HG02642 (cell line): ENCODE measurements at regions not wholly inside any gene's neighbourhood (a gene's known extent, or its start where the extent isn't known, plus 50 kb on each side); places are given as distances from the start of the nearest gene placed in this dataset.

Experiments
- ATAC-seq: cut with Tn5 transposase; IDR thresholded peaks from one replicate; pipeline ENCODE4 v1.9.1; 2021; ENCODE audit warnings: mild to moderate bottlenecking; ENCODE audit not compliant: unreplicated experiment, poor library complexity

DNA sequence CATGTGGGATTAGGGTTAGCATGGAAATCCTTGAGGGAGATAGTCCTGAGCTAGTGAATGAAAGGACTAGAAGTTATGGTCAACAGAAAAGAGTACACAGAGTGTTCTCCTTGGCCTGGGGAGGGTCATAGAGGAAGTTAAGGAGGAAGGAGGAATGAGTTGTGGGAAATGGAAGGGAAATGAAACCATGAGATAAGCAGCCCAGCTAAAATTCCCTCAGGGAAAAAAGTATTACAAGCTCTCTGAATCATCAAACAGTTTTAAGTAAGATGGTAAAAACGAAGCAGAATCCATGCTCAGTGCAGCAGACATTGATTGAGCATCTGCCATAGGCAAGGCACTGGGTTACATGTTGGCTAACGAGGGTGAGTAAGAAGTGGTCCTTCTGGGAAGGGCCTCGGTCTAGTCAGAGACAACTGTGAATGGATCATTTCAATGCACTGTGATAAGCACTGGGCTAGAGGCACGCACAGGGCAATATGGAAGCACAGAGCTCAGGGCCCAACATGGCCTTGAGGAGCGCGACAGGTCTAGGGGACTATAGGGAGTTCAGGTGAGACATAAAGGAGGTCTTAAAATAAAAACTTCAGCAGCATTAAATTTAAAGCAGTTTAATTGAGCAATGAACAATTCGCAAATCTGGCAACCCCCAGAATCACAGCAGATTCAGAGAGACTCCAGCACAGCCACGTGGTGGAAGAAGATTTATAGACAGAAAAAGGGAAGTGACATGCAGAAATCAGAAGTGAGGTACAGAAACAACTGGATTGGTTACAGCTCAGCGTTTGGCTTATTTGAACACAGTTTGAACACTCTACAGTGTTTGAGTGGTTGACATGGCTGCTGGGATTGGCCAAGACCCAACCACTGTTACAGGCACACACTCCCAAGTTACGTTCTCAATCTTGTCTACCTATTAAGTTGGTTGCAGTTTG lies 219.5 kb downstream of the HLX start:
- ATAC-seq: no peak

DNA sequence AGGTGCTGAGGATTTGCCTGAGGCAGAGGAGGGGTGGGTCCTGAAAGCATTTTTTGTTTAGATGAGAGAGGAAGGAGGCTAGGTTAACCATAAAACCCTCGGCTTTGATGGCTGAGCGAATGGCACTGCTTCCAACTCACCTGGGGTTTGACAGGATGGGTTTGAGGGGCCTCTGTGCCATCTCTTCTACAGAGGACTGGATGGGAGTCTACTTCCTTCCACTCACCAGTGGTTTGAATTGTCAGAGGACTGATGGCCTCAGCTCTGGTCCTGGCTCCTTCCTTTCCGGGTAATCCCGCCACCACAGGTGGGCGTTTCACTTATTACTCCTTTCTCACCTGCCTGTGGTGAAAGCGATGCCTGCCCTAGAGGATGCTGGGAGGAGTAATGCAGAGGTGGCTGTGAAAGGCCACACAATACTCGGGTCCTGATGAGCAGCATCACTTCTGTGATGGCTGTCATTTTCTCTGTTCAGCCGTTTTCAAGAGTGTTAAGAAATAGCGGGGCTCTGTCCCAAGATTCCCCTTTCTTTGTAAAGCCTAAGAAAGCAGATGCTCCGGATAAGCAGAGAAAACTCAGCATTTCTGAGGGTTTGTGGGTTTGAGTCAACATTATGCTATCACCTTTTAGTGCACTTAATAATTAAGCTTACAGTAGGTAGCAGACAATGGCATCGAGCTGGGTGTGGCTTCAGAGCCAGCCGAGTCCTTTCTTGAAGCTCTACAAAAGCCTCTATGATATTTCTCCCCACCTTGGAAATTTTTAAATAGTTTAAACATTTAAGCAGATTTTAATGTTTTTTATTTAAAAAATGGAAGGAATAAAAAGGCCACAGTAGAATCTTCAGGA lies 220.7 kb downstream of the HLX start:
- no peak for ATAC-seq

DNA sequence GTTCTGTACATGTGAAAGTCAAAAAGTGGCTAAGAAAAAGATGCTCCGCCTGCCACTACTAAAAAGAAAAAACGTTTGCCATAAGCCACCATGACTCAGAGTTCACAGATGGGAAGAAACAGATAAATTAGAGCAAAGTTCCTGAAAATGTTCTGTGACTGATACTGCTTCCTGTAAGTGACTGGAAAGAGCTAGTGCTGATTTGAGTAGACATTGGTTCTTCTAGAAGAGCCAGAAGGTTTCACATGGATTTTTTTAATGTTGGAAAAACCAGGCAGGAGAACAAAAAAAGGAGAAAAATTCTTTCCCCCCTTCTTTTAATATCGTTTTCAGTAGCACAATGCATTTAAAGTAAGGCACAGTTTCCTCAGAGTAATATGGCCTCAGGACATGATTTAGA lies 221.4 kb downstream of the HLX start:
- ATAC-seq: no peak

DNA sequence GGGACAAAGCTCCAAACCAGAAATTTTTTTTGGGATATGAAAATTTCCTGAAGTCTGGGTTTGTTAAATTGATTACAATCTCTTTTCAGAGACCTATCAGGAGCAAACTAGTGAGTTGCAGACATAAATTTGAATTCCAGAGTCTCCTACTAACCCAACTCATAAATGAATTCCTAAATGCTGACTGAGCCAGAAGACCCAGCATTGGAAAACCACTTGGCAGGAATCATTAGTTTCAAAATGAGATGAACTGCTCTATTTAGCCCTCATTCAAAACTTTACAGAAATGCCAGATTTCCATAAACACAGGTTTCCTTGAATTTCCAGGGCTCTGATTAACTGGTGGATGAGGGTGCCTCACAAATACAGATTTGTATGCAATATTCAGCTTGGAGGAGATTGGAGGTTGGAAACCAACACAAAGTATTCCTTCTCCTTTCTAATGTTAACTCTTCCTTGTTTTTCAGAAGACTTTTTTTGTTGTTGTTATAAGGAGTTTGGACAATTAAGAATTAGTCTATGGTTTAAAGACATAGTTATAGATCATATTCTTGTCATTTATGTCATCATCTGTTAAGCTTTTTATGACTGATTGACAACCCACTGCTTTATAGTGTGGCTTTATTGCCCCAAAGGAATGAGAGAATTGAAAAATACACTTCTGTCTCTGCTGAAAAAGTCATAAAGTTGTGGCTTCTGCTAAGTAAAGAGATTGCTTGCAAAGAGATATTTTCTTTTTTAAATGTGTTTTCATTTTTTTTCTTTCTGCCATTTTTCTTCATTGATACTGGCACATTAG lies 222.8 kb downstream of the HLX start:
- no peak for ATAC-seq

DNA sequence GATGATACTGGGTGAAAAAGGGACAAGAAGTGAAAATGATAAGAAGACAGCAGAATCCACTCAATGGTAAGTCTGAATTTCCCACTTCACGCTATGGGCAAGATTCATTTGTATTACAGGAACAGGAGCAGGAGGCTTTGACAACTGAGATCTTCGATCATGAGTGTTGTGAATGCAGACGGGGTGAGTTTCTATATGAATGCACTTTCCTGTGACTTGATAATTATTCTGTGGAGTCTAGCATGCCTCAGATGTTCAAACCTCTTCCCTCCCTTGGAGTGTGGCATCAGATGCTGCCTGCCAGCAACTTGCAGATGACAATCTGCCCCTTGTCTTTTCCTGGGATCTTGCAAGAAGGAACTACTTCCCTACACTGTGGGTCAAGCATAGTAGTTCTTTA lies 225.4 kb downstream of the HLX start:
- ATAC-seq: no peak

DNA sequence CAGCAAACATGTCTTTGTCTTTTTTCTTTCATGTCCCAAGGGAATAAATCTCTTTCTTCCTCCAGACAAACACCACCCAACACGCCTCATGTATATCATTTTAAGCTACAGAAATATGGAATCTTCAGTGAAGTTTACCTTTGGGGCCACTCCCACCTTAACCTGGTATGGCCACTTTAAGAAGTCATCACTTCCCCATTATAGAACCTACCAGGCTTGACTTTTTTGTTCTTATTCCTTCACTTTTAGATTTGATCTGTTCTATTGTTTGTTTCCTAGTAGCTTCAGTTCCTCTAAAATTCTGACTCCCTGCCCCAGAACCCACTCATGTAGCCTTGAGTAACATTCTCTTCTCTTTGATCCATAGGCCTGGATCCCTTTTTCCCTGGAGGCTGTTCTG lies 226.3 kb downstream of the HLX start:
- no peak for ATAC-seq

DNA sequence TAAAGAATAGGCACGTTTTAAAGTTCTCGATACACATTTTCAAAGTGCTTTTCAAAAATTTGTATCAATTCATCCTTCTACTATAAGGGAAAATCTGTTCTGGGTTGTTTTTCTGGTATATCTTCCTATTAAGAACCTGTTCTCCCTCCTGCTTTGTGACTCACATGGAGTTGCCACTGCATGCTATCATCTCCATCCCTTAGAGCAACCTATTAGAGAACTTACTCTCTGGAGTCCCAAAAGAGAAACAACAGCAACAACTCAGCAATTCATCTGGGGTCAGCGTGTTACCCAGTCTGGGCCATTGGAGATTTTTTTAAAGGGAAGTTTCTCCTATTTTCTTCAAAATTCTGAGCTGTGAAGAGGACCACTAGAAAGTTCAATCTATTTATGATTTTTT lies 227.4 kb downstream of the HLX start:
- no peak for ATAC-seq

DNA sequence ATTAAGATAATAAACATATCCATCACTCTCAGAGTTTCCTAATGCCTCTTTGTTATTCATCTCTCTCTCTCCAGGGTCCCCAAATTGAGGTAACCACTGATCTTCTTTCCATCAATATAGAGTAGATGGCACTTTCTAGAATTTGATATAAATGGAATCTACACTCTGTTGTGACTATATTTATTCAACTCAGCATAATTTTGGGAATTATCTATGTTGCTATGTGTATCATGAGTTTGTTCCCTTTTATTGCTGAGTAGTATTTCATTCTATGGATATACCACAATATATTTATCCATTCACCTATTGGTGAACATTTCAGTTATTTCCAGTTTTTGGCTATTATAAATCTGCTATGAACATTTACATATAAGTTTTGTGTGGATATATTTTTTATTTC lies 230.7 kb downstream of the HLX start:
- ATAC-seq: no peak

DNA sequence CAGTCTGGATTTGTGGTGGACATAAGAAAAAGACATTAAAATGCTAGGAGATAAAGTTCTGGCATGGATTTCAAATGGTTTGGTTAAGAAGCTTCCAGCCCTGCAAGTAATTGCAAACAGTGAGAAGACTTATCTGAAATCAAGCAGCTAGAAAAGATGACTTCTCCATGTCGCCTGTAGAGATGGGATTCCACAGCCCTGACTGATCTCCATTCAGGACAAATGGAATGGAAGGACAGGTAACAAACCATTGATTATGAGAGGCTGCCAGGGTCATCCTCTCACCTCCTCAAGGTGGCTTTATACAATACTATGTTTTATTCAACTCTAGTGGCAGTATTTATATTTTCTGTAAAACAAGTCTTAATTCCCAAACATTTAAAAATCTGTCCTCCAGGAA lies 237.9 kb downstream of the HLX start:
- ATAC-seq: no peak

DNA sequence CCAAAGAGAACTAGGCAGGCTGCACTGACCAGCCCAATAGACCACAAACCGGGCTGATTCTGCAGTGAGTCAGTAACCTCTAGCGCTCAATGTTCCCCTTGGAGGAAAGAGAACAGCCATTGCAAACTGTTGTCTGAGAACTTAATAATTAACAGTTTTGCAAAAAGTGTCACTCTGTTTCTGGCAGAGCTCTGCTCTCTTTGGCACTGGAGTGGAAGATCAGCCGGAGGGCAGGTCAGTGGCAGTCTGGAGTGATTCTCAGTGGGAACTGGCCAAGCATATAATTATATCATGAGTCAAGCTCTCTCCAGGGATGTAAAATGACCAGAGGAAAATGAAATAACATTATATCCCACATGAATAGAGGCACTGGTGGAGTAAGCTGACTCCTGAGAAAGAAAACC lies 238.3 kb downstream of the HLX start:
- ATAC-seq: no peak

DNA sequence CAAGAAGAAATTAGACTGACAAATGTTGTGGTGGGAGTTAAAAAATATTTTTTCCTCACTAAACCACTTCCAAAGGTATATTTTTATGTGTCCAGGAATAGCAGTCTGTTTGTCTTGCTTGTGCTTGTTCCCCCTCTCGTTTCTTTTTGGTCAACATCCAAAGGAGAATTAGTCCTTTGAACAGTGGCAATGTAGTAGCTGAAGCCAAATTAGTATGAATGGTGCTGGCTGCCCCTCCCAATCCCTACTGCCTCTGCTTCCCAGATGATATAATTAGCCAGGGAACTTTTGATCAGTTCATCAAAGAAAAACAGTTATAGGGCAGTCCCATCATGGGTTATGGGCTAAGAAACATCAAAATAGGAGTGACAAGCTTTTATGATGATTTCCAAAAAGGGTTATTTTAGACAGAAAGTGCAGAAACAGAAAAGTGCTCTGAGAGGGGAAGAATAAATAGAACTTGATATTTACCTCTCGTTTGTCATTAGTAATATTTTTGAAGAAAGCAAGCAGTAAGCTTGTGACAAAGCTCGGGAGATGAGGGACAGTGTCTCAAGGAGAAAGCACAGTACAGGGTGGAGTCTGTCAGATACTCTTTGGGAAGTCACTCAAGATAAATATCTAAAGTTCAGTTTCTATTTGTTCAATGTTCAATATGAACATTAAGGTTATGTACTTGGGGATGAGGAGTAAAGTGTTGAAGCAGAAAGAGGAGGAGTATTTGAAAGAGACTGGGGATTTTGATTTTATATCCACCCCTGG lies 239.1 kb downstream of the HLX start:
- no peak for ATAC-seq

DNA sequence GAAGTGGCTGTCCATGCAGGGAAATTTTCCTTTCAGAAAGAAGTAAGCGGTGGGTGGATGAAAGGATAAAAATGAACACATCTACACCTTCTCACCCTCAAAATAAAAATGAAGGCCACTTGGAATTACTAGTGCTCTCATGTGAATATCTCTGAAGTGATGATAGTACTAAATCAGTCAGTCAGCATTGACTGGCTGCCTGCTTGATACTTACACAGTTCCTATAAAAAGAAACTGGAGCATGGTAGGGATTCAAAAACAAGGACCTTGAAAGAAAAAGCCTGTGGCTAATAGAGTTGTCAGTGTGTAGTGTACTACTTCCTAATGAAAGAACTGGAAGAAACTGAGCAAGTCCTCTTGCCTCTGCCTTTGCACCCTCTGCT lies 239.7 kb downstream of the HLX start:
- ATAC-seq: no peak

DNA sequence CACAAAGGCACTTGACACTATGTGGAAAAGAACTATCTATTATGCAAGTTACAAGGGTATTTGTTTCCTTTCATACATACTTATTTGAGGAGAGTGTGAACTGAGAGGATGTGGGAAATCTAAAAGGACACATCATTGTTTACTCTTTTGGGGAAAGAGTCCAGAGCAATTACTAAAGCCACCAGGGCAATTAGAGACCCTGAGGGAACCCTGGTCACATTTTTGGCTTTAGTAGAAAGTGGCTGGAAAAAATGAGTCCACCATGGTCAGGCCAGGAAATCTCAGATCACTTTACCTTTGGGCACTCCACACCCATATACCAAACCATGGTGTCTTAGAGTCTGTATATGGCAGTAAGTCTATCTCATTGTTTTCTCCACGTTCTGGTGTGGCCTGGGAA lies 243.3 kb downstream of the HLX start:
- ATAC-seq: no peak

DNA sequence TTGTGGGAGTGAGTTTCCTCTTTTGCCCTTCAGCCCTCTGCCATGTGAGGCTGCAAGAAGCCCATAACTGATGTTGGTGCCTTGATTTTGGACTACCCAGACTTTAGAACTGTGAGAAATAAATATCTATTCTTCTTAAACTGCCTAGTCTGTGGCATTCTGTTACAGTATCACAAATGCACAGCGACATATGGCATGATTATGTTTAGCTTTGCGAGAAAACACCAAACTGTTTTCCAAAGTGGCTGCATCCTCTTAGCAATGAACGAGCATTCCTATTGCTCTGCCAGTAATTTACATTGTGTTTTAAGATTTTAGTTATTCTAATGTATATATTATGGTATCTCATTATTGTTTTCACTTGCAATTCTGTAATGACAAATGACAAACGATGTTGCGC lies 246.7 kb downstream of the HLX start:
- ATAC-seq: no peak

DNA sequence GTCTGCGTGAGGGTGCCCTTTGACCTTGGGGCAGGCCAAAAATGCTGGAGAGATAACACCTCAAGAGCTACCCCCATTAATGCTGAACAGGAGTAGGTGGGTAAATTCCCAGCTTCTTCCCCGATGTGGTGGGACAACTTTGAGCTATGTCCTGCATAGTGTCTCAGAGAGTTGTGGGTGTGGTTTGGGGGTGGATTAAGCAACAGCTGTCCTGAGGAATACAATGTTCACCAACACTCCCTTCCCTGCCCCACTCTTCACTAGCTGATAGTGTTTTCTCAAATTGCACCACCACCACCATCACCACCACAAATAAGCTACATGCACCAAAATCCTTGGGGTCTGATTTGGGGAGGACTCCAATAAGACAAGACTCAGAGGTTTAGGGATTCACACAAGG lies 258.4 kb downstream of the HLX start:
- no peak for ATAC-seq

DNA sequence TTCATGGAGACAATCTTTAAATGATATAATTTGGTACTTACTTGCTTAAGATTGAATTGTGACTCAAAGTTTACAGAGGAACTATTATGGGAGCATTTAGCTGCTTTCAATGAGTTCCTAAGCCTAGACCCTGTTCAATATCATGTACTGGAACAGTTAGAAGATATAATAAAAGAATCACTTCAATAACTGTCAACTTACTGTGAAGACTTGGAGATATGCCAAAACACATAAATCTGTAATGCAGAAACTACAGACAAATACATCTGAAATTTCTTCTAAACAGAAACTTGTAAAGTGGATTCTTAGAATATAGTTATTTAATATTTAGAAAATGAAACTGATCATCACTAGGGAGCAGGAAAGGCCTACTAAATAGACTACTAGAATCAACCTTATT lies 259.3 kb downstream of the HLX start:
- ATAC-seq: no peak

DNA sequence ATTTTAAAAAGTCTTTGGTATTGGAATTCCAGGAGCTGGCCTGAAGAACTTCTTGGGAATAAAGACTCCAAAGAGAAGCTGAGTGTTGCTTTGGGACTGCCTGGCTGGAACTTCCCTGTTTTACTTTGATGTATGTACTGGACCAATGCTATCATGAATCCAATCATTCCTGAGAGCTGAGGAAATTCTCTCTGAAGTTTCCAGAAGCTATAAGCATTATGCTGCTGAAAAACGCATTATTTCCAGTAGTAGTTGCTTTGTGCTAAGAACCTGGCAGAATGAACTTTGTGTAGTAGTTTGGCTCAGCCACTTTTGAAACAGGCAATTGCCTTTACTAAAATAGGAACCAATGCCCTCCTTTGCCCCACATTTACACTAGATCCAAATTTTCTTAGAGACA lies 260.7 kb downstream of the HLX start:
- no peak for ATAC-seq

DNA sequence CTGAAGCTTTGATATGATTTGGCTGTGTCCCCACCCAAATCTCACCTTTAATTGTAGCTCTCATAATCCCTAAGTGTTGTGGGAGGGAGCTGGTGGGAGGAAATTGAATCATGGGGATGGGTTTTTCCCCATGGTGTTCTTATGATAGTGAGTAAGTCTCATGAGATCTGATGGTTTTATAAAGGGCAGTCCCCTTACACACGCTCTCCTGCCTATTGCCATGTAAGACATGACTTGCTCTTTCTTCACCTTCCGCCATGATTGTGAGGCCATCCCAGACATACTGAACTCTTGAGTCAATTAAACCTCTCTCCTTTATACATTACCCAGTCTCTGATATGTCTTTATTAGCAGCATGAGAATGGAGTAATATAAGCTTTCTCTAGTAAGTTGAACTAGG lies 261.9 kb downstream of the HLX start:
- no peak for ATAC-seq

DNA sequence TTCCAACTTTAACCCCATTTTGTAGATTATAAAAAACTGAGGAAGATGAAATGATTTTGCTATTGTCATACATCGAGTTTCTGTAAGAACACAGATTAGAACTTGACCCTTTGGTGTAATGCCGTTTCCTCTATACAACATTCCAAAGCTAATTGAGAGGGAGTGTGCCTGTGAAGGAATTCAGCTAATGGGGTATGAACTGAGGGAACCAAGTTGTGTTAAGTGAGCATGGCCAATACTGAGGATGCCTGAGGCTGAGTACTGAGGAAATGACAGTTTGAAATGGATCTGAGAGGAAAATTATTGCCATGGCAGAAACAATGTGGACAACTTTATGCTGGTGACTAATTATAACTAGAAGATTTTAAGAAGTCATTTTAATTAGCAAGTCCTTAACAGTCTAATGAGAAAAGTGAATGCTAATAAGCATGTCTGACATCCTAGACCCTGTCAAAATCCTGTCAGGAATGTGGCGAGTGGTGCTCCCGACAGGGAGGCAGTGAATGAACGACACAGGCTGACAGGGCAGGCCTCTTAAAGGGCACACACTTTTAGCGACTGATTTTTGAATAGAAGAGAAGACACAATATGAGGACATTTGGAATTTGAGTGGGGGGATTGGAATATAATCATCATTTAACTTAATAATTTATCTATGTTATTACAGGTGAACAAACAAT lies 262.5 kb downstream of the HLX start:
- ATAC-seq: no peak

DNA sequence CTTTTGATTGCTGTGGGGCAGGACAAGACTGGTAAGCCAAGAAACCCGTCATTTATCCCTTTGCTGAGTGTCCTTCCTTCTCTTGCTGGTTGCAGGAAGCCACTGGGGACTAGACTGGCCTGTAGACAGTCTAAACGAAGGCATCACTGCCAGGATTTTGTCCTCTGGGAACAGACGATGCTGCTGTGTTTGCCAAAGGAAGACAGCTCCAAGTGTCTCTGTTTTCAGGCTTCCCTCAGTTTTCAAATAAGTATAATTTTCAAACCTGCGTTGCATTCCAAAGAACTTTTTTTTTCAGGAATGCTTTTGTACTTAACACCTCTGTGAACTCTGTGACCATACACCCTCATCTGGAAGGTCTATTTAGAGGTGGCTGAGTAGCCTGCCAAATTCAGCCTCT lies 269.4 kb downstream of the HLX start:
- no peak for ATAC-seq
